Calu3 (cell line): ENCODE measurements at regions not wholly inside any gene's neighbourhood (a gene's known extent, or its start where the extent isn't known, plus 50 kb on each side); places are given as distances from the start of the nearest gene placed in this dataset.

Experiments
- BruUV-seq: library from RNA; stranded (reverse); fragments of 400-500 nt; replicated peaks from 2 replicates; lab custom pipeline; 2021; lab: Mats Ljungman, UMichigan
- CTCF ChIA-PET: fragments of 300-600 bp; sonication (Branson Sonifier 250); formaldehyde crosslinking; loops from one replicate; lab custom pipeline; 2022; ENCODE audit warnings: antibody characterized with exemption; lab: Charles Lee
- DNase-seq: peaks from one replicate; pipeline ENCODE4 v3.0.0; 2022
- H3K27ac Mint-ChIP-seq: one replicate; pipeline ENCODE4 v1.8.0; 2022; ENCODE audit warnings: mixed read lengths; ENCODE audit not compliant: unreplicated experiment
- H3K27me3 Mint-ChIP-seq: one replicate; pipeline ENCODE4 v1.8.0; 2022; ENCODE audit warnings: mixed read lengths; ENCODE audit not compliant: unreplicated experiment
- H3K36me3 Mint-ChIP-seq: one replicate; pipeline ENCODE4 v1.8.0; 2022; ENCODE audit warnings: mild to moderate bottlenecking, moderate library complexity, mixed read lengths; ENCODE audit not compliant: insufficient read depth, unreplicated experiment
- H3K4me1 Mint-ChIP-seq: one replicate; pipeline ENCODE4 v1.8.0; 2022; ENCODE audit warnings: mild to moderate bottlenecking, low read depth, mixed read lengths; ENCODE audit not compliant: unreplicated experiment
- H3K4me3 Mint-ChIP-seq: one replicate; pipeline ENCODE4 v1.8.0; 2022; ENCODE audit warnings: mild to moderate bottlenecking, low read depth, moderate library complexity, mixed read lengths; ENCODE audit not compliant: unreplicated experiment
- H3K9me3 Mint-ChIP-seq: one replicate; pipeline ENCODE4 v1.8.0; 2022; ENCODE audit warnings: low read depth, mixed read lengths; ENCODE audit not compliant: unreplicated experiment
- intact Hi-C: fragments of 100-400 bp; cut with micrococcal nuclease; formaldehyde crosslinking; loops from one replicate; pipeline ENCODE4 v1.10.0; 2022; ENCODE audit not compliant: unreplicated experiment
- TF ChIP-seq, protein P1 (sequence below): fragments of 200-600 bp; IDR thresholded peaks from one replicate; pipeline ENCODE4 v1.8.0; 2022; ENCODE audit warnings: antibody characterized with exemption; ENCODE audit not compliant: unreplicated experiment

DNA sequence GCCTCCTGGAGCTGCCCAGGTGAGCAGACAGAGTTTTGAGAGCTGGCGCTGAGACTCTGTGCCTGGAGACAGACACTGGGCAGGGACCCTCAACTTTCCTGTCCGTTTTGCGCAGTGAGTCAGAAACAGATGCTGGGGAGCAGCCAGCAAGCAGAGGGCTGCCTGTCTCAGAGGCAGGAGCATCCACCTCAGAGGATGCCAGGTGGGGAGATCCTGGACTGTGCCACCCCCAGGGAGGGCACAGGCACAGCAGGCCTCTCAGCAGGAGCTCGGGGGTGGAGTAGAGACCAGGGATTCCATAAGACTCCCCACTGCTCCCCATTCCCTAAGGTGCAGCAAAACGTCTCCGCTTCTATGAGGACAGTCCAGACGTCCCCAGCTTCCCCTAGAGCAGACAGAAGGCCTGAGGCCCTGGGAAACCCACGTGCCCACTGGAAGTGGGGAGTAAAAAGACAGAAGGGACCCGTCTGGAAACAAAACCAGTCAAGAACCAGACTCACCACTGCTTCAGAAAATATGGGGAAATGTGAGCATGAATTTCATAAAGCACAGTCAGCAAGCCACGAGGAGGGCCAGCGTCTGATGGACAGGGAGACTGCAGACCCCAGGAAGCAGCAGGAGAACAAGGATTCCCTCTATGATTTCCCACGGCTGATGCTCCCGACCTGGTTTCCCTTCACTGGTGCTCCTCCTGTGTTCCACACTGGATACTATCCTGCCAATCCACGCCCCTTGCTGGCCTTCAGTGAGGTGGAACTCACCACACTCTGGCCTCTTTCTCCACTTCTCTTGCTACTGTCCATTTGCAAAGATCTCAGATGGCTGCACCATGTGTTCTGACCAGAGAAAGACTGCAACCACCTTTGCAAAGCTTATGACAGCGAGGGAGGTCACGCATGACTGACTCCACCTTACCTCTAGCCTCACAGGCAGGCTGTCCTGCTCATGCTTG, 151.3 kb upstream of the FAM20C start:
- CTCF ChIA-PET: no interaction called here

DNA sequence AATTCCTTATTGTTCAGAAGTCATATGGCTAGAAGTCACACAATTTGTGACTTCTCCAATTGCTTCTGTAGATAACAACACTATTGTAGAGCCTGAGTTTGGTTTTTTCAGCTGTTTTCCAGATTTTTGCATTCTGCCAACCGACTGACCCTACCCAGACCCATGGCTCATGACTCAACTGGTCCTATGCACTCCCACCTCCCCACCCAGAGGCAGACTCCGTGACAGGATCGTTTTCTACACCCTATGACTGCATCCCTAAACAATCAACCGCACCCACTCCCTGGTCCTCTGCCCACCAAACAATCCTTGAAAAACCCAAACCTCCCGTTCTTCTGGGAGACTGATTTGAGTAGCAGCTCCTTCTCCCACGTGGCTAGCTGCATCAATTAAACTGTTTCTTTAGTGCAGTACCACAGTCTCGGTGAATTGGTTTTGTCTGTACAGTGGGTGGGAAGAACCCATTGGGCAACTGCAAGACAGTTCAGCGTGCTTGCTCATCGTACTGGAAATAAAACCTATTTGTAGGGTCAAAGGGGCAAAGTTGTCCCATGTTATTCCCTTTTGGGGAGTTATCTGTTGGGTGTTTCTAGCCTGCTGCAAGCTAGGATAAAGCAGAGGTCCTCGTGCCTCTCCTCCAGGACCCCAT, 150.3 kb upstream of the FAM20C start:
- H3K9me3 Mint-ChIP-seq: no peaks in the 10 kb centered on the region
- H3K4me3 Mint-ChIP-seq: no peak overlapping the region
- H3K27me3 Mint-ChIP-seq: peaks cover 66% of the 10 kb centered on the region
- no peak overlapping the region for H3K27ac Mint-ChIP-seq
- intact Hi-C loops: no loop called here
- BruUV-seq: no TSS peak
- no peaks in the 10 kb centered on the region for H3K4me1 Mint-ChIP-seq
- no peak for DNase-seq
- TF ChIP-seq, protein P1, sequence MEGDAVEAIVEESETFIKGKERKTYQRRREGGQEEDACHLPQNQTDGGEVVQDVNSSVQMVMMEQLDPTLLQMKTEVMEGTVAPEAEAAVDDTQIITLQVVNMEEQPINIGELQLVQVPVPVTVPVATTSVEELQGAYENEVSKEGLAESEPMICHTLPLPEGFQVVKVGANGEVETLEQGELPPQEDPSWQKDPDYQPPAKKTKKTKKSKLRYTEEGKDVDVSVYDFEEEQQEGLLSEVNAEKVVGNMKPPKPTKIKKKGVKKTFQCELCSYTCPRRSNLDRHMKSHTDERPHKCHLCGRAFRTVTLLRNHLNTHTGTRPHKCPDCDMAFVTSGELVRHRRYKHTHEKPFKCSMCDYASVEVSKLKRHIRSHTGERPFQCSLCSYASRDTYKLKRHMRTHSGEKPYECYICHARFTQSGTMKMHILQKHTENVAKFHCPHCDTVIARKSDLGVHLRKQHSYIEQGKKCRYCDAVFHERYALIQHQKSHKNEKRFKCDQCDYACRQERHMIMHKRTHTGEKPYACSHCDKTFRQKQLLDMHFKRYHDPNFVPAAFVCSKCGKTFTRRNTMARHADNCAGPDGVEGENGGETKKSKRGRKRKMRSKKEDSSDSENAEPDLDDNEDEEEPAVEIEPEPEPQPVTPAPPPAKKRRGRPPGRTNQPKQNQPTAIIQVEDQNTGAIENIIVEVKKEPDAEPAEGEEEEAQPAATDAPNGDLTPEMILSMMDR: no peak
- CTCF ChIA-PET: no interaction called here
- H3K36me3 Mint-ChIP-seq: no peaks in the 10 kb centered on the region

More for the DNA sequence above, 151.3 kb upstream of the FAM20C start:
- Mint-ChIP-seq H3K4me1 (no peaks in the 10 kb centered on the region), H3K4me3 (no peak overlapping the region), H3K27ac (no peak overlapping the region), H3K36me3 (no peaks in the 10 kb centered on the region), H3K27me3 (peaks cover 56% of the 10 kb centered on the region), H3K9me3 (no peaks in the 10 kb centered on the region)
- DNase-seq: no peak
- intact Hi-C loops: no loop called here
- no TSS peak for BruUV-seq
- TF ChIP-seq, protein P1: no peak

DNA sequence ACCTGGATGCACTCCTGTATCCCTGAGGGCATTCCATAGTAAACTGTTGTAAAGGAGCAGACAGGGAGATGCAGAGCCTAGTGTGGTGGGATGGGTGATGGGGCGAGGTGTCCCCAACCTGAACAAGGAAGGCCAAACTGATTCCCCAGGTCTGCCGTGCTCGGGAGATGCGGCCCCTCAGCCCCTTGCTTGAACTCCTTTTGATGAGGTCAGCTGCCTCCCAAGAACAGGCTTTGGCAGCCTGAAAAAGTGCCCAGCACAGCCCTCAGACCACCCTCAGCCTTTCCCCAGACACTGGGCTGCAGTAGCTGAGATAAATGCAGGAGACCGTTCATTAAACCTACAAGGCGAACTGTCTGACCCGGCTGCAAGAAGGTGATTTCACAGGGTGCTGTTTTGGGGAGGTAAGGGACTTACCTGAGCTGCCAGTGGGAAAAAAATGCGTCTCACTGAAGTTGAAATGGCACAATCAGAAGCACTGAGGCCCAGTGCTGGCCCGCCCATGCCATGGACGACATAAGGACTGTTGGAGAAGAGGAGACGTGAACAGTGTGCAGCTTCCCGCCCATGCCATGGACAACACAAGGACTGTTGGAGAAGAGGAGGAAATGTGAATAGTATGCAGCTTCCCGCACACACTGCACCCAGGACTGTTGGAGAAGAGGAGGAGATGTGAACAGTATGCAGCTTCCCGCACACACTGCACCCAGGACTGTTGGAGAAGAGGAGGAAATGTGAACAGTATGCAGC, 148.4 kb upstream of the FAM20C start:
- no peak overlapping the region for H3K4me3 Mint-ChIP-seq
- no peaks in the 10 kb centered on the region for H3K36me3 Mint-ChIP-seq
- BruUV-seq: no TSS peak
- TF ChIP-seq, protein P1: no peak
- H3K9me3 Mint-ChIP-seq: no peaks in the 10 kb centered on the region
- CTCF ChIA-PET: no interaction called here
- no peaks in the 10 kb centered on the region for H3K4me1 Mint-ChIP-seq
- DNase-seq: no peak
- H3K27ac Mint-ChIP-seq: no peak overlapping the region
- intact Hi-C loops: no loop called here
- peaks cover 70% of the 10 kb centered on the region for H3K27me3 Mint-ChIP-seq

DNA sequence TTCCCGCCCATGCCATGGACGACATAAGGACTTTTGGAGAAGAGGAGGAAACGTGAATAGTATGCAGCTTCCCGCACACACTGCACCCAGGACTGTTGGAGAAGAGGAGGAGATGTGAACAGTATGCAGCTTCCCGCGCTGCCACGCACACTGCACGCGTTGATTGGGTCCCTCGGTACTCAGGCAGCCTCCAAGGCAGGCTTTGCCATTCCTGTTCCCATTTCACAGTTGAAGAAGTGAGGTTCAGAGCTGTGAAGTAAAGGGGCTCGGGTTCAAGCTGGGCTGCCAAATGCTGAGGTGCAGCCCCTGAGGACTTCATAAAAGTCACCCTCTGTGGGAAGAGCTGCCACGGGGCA, 147.9 kb upstream of the FAM20C start:
- Mint-ChIP-seq H3K27ac (no peak overlapping the region), H3K36me3 (no peaks in the 10 kb centered on the region), H3K9me3 (no peaks in the 10 kb centered on the region), H3K4me1 (no peaks in the 10 kb centered on the region), H3K4me3 (no peak overlapping the region), H3K27me3 (peaks cover 70% of the 10 kb centered on the region)
- CTCF ChIA-PET: no interaction called here
- TF ChIP-seq, protein P1: no peak
- no peak for DNase-seq
- no TSS peak for BruUV-seq
- intact Hi-C loops: no loop called here
